ENCODE measurements at regions not wholly inside any gene's neighbourhood (a gene's known extent, or its start where the extent isn't known, plus 50 kb on each side); places are given as distances from the start of the nearest gene placed in this dataset.

- no peaks in the 10 kb centered on the region for H3K27me3 ChIP-seq
- H3K4me1 ChIP-seq, result no peaks in the 10 kb centered on the region
- no peaks in the 10 kb centered on the region for H3K9me3 ChIP-seq
- H3K4me3 ChIP-seq (replicated peaks in 1 of 3), result no peak overlapping the region
- TF ChIP-seq CTCF (IDR thresholded peaks at IDR 0.05), result no peak
- TF ChIP-seq POLR2A (IDR thresholded peaks at IDR 0.05), result no peak
- intact Hi-C loops (cut with DNase I), result no loop called here
- no peak for DNase-seq
- no peaks in the 10 kb centered on the region for H3K36me3 ChIP-seq
- WGBS, 2 donors, result 69 to 84% methylated on average over 1 of the region's 1 CpG
- H3K27ac ChIP-seq, result no peak overlapping the region
These were observed 73.7 kb upstream of the ERCC6L2 start for GRCh38 chr9:95801797-95802196.

GRCh38 chr9:95796029-95796428 is 79.5 kb upstream of the ERCC6L2 start:
- H3K27ac ChIP-seq, result no peak overlapping the region
- 74 to 77% methylated on average over 6 of the region's 6 CpGs for WGBS, 2 donors
- no peaks in the 10 kb centered on the region for H3K27me3 ChIP-seq
- TF ChIP-seq POLR2A (IDR thresholded peaks at IDR 0.05), result no peak
- no peak for TF ChIP-seq CTCF (IDR thresholded peaks at IDR 0.05)
- no peaks in the 10 kb centered on the region for H3K4me1 ChIP-seq
- no peak overlapping the region for H3K4me3 ChIP-seq (replicated peaks in 1 of 3)
- DNase-seq, result no peak
- intact Hi-C loops (cut with DNase I), result no loop called here
- no peaks in the 10 kb centered on the region for H3K36me3 ChIP-seq
- no peaks in the 10 kb centered on the region for H3K9me3 ChIP-seq

- Histone ChIP-seq H3K27me3 (no peaks in the 10 kb centered on the region), H3K9me3 (no peaks in the 10 kb centered on the region), H3K36me3 (no peaks in the 10 kb centered on the region), H3K27ac (no peak overlapping the region), H3K4me1 (no peaks in the 10 kb centered on the region), H3K4me3 (replicated peaks in 1 of 3) (no peak overlapping the region)
- intact Hi-C loops (cut with DNase I), result no loop called here
- no peak for TF ChIP-seq CTCF (IDR thresholded peaks at IDR 0.05)
- no peak for TF ChIP-seq POLR2A (IDR thresholded peaks at IDR 0.05)
- 59 to 68% methylated on average over 5 of the region's 5 CpGs for WGBS, 2 donors
- DNase-seq, result no peak
These were observed 81.3 kb upstream of the ERCC6L2 start for GRCh38 chr9:95793924-95794828.

GRCh38 chr9:95791695-95792094 is 83.8 kb upstream of the ERCC6L2 start:
- no peaks in the 10 kb centered on the region for H3K4me1 ChIP-seq
- intact Hi-C loops (cut with DNase I), result no loop called here
- TF ChIP-seq CTCF (IDR thresholded peaks at IDR 0.05), result no peak
- TF ChIP-seq POLR2A (IDR thresholded peaks at IDR 0.05), result no peak
- H3K4me3 ChIP-seq (replicated peaks in 1 of 3), result no peak overlapping the region
- no peaks in the 10 kb centered on the region for H3K27me3 ChIP-seq
- H3K9me3 ChIP-seq, result no peaks in the 10 kb centered on the region
- no peak overlapping the region for H3K27ac ChIP-seq
- no peak for DNase-seq
- H3K36me3 ChIP-seq, result no peaks in the 10 kb centered on the region
- 95 to 98% methylated on average over 2 of the region's 2 CpGs for WGBS, 2 donors

- H3K27me3 ChIP-seq, result no peaks in the 10 kb centered on the region
- no peak overlapping the region for H3K27ac ChIP-seq
- TF ChIP-seq CTCF (IDR thresholded peaks at IDR 0.05), result no peak
- no peak for TF ChIP-seq POLR2A (IDR thresholded peaks at IDR 0.05)
- H3K36me3 ChIP-seq, result no peaks in the 10 kb centered on the region
- intact Hi-C loops (cut with DNase I), result no loop called here
- no peaks in the 10 kb centered on the region for H3K4me1 ChIP-seq
- no peak overlapping the region for H3K4me3 ChIP-seq (replicated peaks in 1 of 3)
- WGBS, 2 donors, result 74 to 85% methylated on average over 4 of the region's 4 CpGs
- no peaks in the 10 kb centered on the region for H3K9me3 ChIP-seq
- no peak for DNase-seq
These were observed 84.2 kb upstream of the ERCC6L2 start for GRCh38 chr9:95791286-95791685.
